CD4-positive, alpha-beta memory T cell (primary cell): ENCODE measurements at regions not wholly inside any gene's neighbourhood (a gene's known extent, or its start where the extent isn't known, plus 50 kb on each side); places are given as distances from the start of the nearest gene placed in this dataset.

Source experiments
- CTCF ChIA-PET: fragments of 350-600 bp; sonication (Branson Sonifier 250); formaldehyde crosslinking; loops from one replicate; lab custom pipeline; 2021; ENCODE audit warnings: inconsistent platforms; ENCODE audit not compliant: partially characterized antibody; lab: Charles Lee
- POLR2A ChIA-PET: fragments of 350-600 bp; sonication (Branson Sonifier 250); formaldehyde crosslinking; loops from one replicate; lab custom pipeline; 2021; ENCODE audit not compliant: partially characterized antibody; lab: Charles Lee
- DNase-seq, 5 donors: peaks; one replicate each; pipeline versions ENCODE4 v3.0.0 to v3.0.0-alpha.2; 2020 to 2022; ENCODE audit warnings: mixed read lengths in 1 of 5
- H3K27ac ChIP-seq: one replicate; pipeline ENCODE4 v1.7.0; 2013; ENCODE audit warnings: low read depth, low read length
- H3K27me3 ChIP-seq: 2 replicates; pipeline ENCODE4 v1.7.0; 2013; ENCODE audit warnings: mild to moderate bottlenecking, low read length, moderate library complexity; ENCODE audit not compliant: insufficient read depth
- H3K36me3 ChIP-seq: 2 replicates; pipeline ENCODE4 v1.7.0; 2013; ENCODE audit warnings: mild to moderate bottlenecking, low read length, moderate library complexity; ENCODE audit not compliant: insufficient read depth
- H3K4me1 ChIP-seq: 2 replicates; pipeline ENCODE4 v1.7.0; 2013; ENCODE audit warnings: mild to moderate bottlenecking, low read length, moderate library complexity; ENCODE audit not compliant: insufficient read depth
- H3K4me3 ChIP-seq, 2 donors: one replicate each; pipeline ENCODE4 v1.7.0; 2013; ENCODE audit warnings: low read length in 2 of 2, mild to moderate bottlenecking in 1 of 2
- H3K9me3 ChIP-seq, 2 donors: one replicate each; pipeline ENCODE4 v1.7.0; 2013; ENCODE audit warnings: low read length in 2 of 2, control low read depth in 1 of 2; ENCODE audit not compliant: control insufficient read depth in 1 of 2
- H3K27ac Mint-ChIP-seq, 7 donors: one replicate each; pipeline ENCODE4 v1.8.0; 2020 to 2021; ENCODE audit warnings: mixed read lengths in 7 of 7, mild to moderate bottlenecking in 6 of 7, inconsistent platforms in 3 of 7, moderate library complexity in 3 of 7
- H3K27me3 Mint-ChIP-seq, 2 donors: one replicate each; pipeline ENCODE4 v1.8.0; 2020 to 2021; ENCODE audit warnings: mixed read lengths in 2 of 2
- H3K36me3 Mint-ChIP-seq, 2 donors: one replicate each; pipeline ENCODE4 v1.8.0; 2020 to 2021; ENCODE audit warnings: mixed read lengths in 2 of 2, inconsistent platforms in 1 of 2, mild to moderate bottlenecking in 1 of 2
- H3K4me1 Mint-ChIP-seq, 4 donors: one replicate each; pipeline ENCODE4 v1.8.0; 2020 to 2021; ENCODE audit warnings: mixed read lengths in 4 of 4, mild to moderate bottlenecking in 1 of 4
- H3K4me3 Mint-ChIP-seq, 8 donors: one replicate each; pipeline ENCODE4 v1.8.0; 2020 to 2021; ENCODE audit warnings: mixed read lengths in 8 of 8, mild to moderate bottlenecking in 7 of 8, moderate library complexity in 6 of 8, inconsistent platforms in 3 of 8
- H3K9me3 Mint-ChIP-seq, 8 donors: one replicate each; pipeline ENCODE4 v1.8.0; 2020 to 2021; ENCODE audit warnings: mixed read lengths in 8 of 8, mild to moderate bottlenecking in 5 of 8, inconsistent platforms in 3 of 8, moderate library complexity in 1 of 8
- intact Hi-C: fragments of 100-400 bp; cut with micrococcal nuclease; formaldehyde crosslinking; loops from one replicate; pipeline ENCODE4 v1.15.1; 2023

DNA sequence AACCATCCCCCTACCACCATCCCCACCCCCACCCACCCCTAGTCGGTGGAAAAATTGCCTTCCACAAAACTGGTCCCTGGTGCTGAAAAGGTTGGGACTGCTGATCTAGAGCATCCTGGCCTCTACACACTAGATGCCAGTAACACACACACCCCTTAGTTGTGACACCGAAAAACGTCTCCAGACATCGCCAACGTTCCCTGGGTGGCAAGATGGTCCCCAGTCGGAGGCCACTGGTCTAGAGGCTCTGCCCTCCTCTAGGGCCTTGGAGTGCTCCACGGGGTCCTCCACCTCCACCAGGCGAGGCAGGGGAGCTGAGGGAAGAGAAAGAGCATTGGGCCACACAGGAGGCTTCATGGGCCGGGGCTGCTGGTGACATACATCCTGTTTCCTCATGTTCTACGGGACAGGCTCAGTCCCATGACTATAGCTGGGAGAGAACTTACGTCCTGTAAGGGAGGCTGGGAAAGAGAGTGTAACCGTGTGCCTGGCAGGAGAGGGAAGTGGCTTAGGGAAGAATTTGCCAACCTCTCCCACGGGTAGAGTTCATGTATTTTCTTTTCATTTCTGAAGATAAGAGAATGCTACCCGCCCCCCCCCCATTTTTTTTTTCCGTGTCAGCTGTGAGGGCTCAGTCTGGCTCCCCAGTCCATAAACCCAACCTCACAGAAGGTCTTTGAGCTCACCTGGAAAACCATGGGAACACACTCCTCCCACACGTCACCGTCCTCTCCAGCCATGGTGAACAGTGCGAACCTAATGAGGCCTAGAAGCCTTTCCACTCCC is 132.7 kb upstream of the MYCN start:
- DNase-seq, result no peak
- Mint-ChIP-seq H3K36me3 (no peaks in the 10 kb centered on the region), H3K27ac (no peak overlapping the region), H3K4me3 (no peak overlapping the region), H3K4me1 (no peaks in the 10 kb centered on the region), H3K9me3 (no peaks in the 10 kb centered on the region), H3K27me3 (peaks cover 2 to 7% of the 10 kb centered on the region in 2 donors)
- POLR2A ChIA-PET, result no interaction called here
- Histone ChIP-seq H3K4me3 (no peak overlapping the region), H3K27ac (no peak overlapping the region), H3K27me3 (no peaks in the 10 kb centered on the region), H3K9me3 (no peaks in the 10 kb centered on the region), H3K36me3 (no peaks in the 10 kb centered on the region), H3K4me1 (no peaks in the 10 kb centered on the region)
- CTCF ChIA-PET, result no interaction called here
- intact Hi-C loops, result no loop called here

DNA sequence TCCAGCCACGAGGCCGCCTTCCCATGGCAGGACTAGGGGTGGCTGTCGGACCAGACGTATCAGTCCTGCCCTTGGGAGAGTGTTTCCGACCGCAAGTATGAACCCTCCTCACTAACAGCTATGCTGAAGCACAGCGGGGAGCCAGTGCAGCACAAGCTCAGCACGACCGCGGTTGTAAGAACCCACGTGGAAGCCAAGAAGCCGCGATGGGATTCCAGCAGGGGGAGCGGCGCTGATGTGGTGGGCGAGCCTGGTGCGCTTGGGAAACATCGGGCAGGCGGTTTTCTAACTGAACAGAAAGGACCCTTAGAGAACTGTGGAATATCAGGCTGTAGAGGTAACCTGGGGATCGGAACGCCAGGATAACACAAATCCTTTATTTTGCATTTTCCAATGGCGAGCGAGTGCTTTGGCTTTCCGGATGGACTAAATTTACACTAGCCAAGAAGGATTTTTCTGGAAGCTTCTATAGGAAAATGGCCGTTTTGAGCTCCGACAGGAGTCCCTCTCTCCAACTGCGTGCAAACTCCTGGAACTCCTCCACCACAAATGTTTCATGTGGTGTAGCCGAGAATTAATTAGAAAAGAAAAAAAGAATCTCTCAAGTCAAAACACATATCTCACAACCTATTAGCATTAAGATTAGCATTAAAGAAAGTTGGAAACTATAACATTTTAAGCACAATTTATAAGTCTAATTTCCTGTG is 132.0 kb upstream of the MYCN start:
- Histone ChIP-seq H3K27ac (no peak overlapping the region), H3K9me3 (no peaks in the 10 kb centered on the region), H3K4me1 (no peaks in the 10 kb centered on the region), H3K27me3 (no peaks in the 10 kb centered on the region), H3K4me3 (no peak overlapping the region), H3K36me3 (no peaks in the 10 kb centered on the region)
- ChIA-PET POLR2A (no interaction called here), CTCF (no interaction called here)
- DNase-seq, result no peak
- H3K36me3 Mint-ChIP-seq, result no peaks in the 10 kb centered on the region
- intact Hi-C loops, result no loop called here
- H3K4me3 Mint-ChIP-seq, result no peak overlapping the region
- no peaks in the 10 kb centered on the region for H3K4me1 Mint-ChIP-seq
- H3K9me3 Mint-ChIP-seq, result no peaks in the 10 kb centered on the region
- H3K27me3 Mint-ChIP-seq, result peaks cover 2 to 7% of the 10 kb centered on the region in 2 donors
- H3K27ac Mint-ChIP-seq, result no peak overlapping the region

DNA sequence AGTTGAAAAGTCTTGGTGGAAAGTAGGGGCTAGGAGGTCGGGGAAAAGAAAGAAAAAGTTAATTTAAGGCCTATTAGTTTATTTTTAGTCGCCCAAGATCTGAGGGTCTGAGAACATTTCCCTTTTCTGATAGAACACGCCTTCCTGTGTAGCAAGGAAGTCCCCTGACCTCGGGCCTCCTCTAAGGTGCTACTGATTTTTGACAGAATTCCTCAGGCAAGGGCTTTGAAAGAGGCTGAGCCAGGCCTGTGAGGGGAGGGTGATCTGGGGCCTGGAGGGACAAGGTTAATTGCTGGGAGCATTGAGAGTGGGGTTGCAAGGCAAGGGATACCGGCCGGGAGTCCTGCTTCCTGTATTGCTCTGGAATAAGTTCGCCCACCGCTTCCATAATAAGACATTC is 131.4 kb upstream of the MYCN start:
- H3K4me1 Mint-ChIP-seq, result no peaks in the 10 kb centered on the region
- H3K27ac Mint-ChIP-seq, result no peak overlapping the region
- Histone ChIP-seq H3K9me3 (no peaks in the 10 kb centered on the region), H3K36me3 (no peaks in the 10 kb centered on the region), H3K4me1 (no peaks in the 10 kb centered on the region), H3K4me3 (no peak overlapping the region), H3K27me3 (no peaks in the 10 kb centered on the region), H3K27ac (no peak overlapping the region)
- no peaks in the 10 kb centered on the region for H3K36me3 Mint-ChIP-seq
- POLR2A ChIA-PET, result no interaction called here
- no peak overlapping the region for H3K4me3 Mint-ChIP-seq
- intact Hi-C loops, result no loop called here
- no peak for DNase-seq
- peaks cover 2 to 7% of the 10 kb centered on the region in 2 donors for H3K27me3 Mint-ChIP-seq
- CTCF ChIA-PET, result no interaction called here
- no peaks in the 10 kb centered on the region for H3K9me3 Mint-ChIP-seq

DNA sequence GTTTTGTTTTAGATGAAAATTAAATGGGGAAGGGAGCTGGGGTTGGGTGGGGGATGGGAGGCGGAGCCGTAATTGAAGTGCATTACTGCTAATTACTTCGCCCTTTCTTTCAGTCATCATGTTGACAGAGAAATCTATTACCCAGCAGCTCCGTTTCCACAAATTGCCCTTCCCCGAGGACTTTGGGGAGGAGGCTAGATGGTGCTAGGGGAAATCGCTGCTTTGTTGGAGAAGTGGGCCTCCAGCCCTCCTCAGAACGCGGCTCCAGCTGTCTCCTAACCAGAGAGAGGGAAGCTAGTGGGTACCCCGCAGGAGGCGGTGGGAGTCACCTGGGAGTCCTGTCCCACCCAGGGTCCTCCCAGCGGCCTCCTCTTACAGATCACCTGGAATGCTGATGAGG is 130.9 kb upstream of the MYCN start:
- intact Hi-C loops, result no loop called here
- H3K27me3 Mint-ChIP-seq, result peaks cover 2 to 7% of the 10 kb centered on the region in 2 donors
- Histone ChIP-seq H3K36me3 (no peaks in the 10 kb centered on the region), H3K4me3 (no peak overlapping the region), H3K27ac (no peak overlapping the region), H3K27me3 (no peaks in the 10 kb centered on the region), H3K4me1 (no peaks in the 10 kb centered on the region), H3K9me3 (no peaks in the 10 kb centered on the region)
- H3K27ac Mint-ChIP-seq, result no peak overlapping the region
- ChIA-PET CTCF (no interaction called here), POLR2A (no interaction called here)
- no peaks in the 10 kb centered on the region for H3K36me3 Mint-ChIP-seq
- H3K4me3 Mint-ChIP-seq, result no peak overlapping the region
- no peaks in the 10 kb centered on the region for H3K4me1 Mint-ChIP-seq
- H3K9me3 Mint-ChIP-seq, result no peaks in the 10 kb centered on the region
- DNase-seq, result no peak

GRCh38 chr2:15810477-15811150 is 129.7 kb upstream of the MYCN start:
- peaks cover 2 to 9% of the 10 kb centered on the region in 2 donors for H3K27me3 Mint-ChIP-seq
- Histone ChIP-seq H3K4me1 (no peaks in the 10 kb centered on the region), H3K27me3 (no peaks in the 10 kb centered on the region), H3K4me3 (no peak overlapping the region), H3K9me3 (no peaks in the 10 kb centered on the region), H3K36me3 (no peaks in the 10 kb centered on the region), H3K27ac (no peak overlapping the region)
- CTCF ChIA-PET, result no interaction called here
- H3K27ac Mint-ChIP-seq, result no peak overlapping the region
- H3K36me3 Mint-ChIP-seq, result no peaks in the 10 kb centered on the region
- DNase-seq, result no peak
- no peaks in the 10 kb centered on the region for H3K4me1 Mint-ChIP-seq
- no peak overlapping the region for H3K4me3 Mint-ChIP-seq
- H3K9me3 Mint-ChIP-seq, result no peaks in the 10 kb centered on the region
- intact Hi-C loops, result no loop called here
- POLR2A ChIA-PET, result no interaction called here

DNA sequence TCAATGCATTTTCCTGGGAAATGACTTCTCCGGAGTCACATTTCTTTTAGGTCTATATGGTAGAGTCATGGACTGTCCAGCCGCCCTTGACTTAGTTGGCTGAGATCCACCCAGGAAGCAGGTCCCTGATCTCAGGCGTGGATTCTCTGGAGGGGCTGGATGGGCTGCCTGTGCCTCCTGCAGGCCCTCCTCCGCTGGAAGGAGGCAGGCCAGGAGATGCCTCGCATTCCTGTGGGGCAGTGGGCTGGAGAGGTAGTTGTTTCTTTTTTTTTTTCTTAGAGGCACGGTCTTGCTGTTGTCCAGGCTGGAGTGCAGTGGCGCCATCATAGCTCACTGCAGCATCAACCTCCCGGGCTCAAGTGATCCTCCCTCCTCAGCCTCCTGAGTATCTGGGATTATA is 129.0 kb upstream of the MYCN start:
- no peaks in the 10 kb centered on the region for H3K27me3 ChIP-seq
- H3K9me3 Mint-ChIP-seq, result no peaks in the 10 kb centered on the region
- DNase-seq, result no peak
- no peaks in the 10 kb centered on the region for H3K36me3 ChIP-seq
- no peaks in the 10 kb centered on the region for H3K4me1 ChIP-seq
- H3K4me3 ChIP-seq, result no peak overlapping the region
- ChIA-PET POLR2A (no interaction called here), CTCF (no interaction called here)
- H3K27ac ChIP-seq, result no peak overlapping the region
- H3K27ac Mint-ChIP-seq, result no peak overlapping the region
- intact Hi-C loops, result no loop called here
- peaks cover 0 to 5% of the 10 kb centered on the region in 2 donors for H3K27me3 Mint-ChIP-seq
- no peaks in the 10 kb centered on the region for H3K4me1 Mint-ChIP-seq
- no peaks in the 10 kb centered on the region for H3K9me3 ChIP-seq
- H3K36me3 Mint-ChIP-seq, result no peaks in the 10 kb centered on the region
- no peak overlapping the region for H3K4me3 Mint-ChIP-seq

- intact Hi-C loops, result no loop called here
- no peaks in the 10 kb centered on the region for H3K27me3 ChIP-seq
- H3K36me3 Mint-ChIP-seq, result no peaks in the 10 kb centered on the region
- H3K36me3 ChIP-seq, result no peaks in the 10 kb centered on the region
- POLR2A ChIA-PET, result no interaction called here
- H3K4me3 ChIP-seq, result no peak overlapping the region
- CTCF ChIA-PET, result no interaction called here
- peaks cover 2 to 8% of the 10 kb centered on the region in 2 donors for H3K27me3 Mint-ChIP-seq
- H3K4me3 Mint-ChIP-seq, result no peak overlapping the region
- no peaks in the 10 kb centered on the region for H3K9me3 ChIP-seq
- H3K27ac ChIP-seq, result no peak overlapping the region
- no peak overlapping the region for H3K27ac Mint-ChIP-seq
- no peaks in the 10 kb centered on the region for H3K9me3 Mint-ChIP-seq
- no peak for DNase-seq
- H3K4me1 ChIP-seq, result no peaks in the 10 kb centered on the region
- H3K4me1 Mint-ChIP-seq, result no peaks in the 10 kb centered on the region
Observed at GRCh38 chr2:15812187-15812780, 128.1 kb upstream of the MYCN start.
